ENCODE measurements at regions not wholly inside any gene's neighbourhood (a gene's known extent, or its start where the extent isn't known, plus 50 kb on each side); places are given as distances from the start of the nearest gene placed in this dataset.

GRCh38 chr12:68392376-68392775, 60.2 kb upstream of the MDM1 start:
- TF ChIP-seq CTCF (conservative IDR thresholded peaks at IDR 0.05) (no peak), ZFX (IDR thresholded peaks at IDR 0.05) (no peak)

All from C4-2B (cell line).